ENCODE measurements at regions not wholly inside any gene's neighbourhood (a gene's known extent, or its start where the extent isn't known, plus 50 kb on each side); places are given as distances from the start of the nearest gene placed in this dataset.

DNA sequence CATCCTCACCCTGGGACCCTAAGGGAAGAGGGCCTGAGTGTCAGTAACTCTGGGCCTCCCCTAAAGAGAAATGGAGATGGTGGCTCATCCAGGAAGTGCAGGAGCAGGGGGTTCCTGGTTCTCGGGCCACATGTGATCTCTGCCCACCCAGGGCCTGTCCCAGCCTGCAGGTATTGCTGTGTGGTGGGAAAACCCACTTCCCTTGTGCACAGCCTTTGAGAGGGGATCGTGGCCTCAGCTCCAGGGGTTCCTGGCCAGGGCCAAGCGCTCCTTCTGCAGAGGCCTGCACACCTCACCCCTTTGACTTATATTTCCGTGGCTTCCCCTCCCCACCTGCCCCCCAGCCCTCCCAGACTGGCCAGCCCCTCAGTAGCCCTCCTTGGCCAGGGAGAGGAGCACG lies 213.5 kb downstream of the OR4C45 start:
- POLR2A ChIA-PET, result no interaction called here
- peaks cover 36% of the 10 kb centered on the region for H3K9me3 Mint-ChIP-seq

DNA sequence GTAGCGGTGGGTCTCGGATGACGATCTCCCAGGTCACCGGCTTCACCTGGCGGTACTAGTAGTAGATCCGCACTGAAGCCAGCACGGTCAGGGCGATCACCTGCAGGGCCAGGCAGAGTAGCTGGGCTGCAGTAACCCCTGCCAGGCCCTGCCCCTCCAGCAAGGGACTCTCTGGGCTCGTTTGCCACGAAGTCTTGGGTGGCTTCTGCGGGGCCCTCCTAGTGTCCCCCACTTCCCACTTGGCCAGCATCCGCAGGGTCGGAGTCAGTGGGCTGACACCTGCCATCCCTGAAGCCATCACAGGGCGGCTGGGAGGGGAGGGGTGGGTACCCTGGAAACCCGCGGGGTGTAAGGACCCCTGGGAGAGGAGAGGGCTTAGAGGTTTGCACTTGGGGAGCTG lies 214.0 kb downstream of the OR4C45 start:
- ATAC-seq, result no peak
- CTCF ChIA-PET, result no interaction called here

More for the DNA sequence above, 213.5 kb downstream of the OR4C45 start:
- H3K36me3 Mint-ChIP-seq, result peaks cover 36% of the 10 kb centered on the region
- CTCF ChIA-PET, result no interaction called here
- TF ChIP-seq GRHL2 (CRISPR knock-in tag; IDR thresholded peaks at IDR 0.05; ENCODE audit: insufficient replicate concordance, severe bottlenecking), result no peak
- no peak for TF ChIP-seq E2F4 (CRISPR knock-in tag; IDR thresholded peaks at IDR 0.05; ENCODE audit: borderline replicate concordance, low read depth)
- no peak for TF ChIP-seq ZNF671 (CRISPR knock-in tag; IDR thresholded peaks at IDR 0.05)
- no peak for TF ChIP-seq NFYB (CRISPR knock-in tag; conservative IDR thresholded peaks at IDR 0.05; ENCODE audit: low read depth)
- TF ChIP-seq ZNF317 (CRISPR knock-in tag; IDR thresholded peaks at IDR 0.05; ENCODE audit: borderline replicate concordance, low read depth), result no peak
- no peak for TF ChIP-seq ZNF219 (CRISPR knock-in tag; IDR thresholded peaks at IDR 0.05; ENCODE audit: borderline replicate concordance)
- TF ChIP-seq NFE2L1 (CRISPR knock-in tag; IDR thresholded peaks at IDR 0.05), result no peak
- no peak for TF ChIP-seq NR3C1 (CRISPR knock-in tag; conservative IDR thresholded peaks at IDR 0.05; ENCODE audit: low read depth)
- no peaks in the 10 kb centered on the region for H3K4me1 Mint-ChIP-seq
- peaks cover 11% of the 10 kb centered on the region for H3K27me3 Mint-ChIP-seq (ENCODE audit: low read depth)
- no peak overlapping the region for H3K4me3 Mint-ChIP-seq
- H3K27ac Mint-ChIP-seq, result no peak overlapping the region
- ATAC-seq (no peak), DNase-seq (ENCODE audit: low spot score) (no peak)

GRCh38 chr11:50247309-50247874 lies 214.7 kb downstream of the OR4C45 start:
- ChIA-PET POLR2A (no interaction called here), CTCF (no interaction called here)
- Mint-ChIP-seq H3K4me1 (no peaks in the 10 kb centered on the region), H3K9me3 (peaks cover 38% of the 10 kb centered on the region), H3K36me3 (peaks cover 39% of the 10 kb centered on the region), H3K4me3 (no peak overlapping the region), H3K27me3 (ENCODE audit: low read depth) (peaks cover 11% of the 10 kb centered on the region), H3K27ac (no peak overlapping the region)
- ATAC-seq (no peak), DNase-seq (ENCODE audit: low spot score) (no peak)
- TF ChIP-seq SMAD3 (CRISPR knock-in tag; IDR thresholded peaks at IDR 0.05; ENCODE audit: borderline replicate concordance) (no peak), EMX1 (CRISPR knock-in tag; IDR thresholded peaks at IDR 0.05) (no peak), TEAD4 (CRISPR knock-in tag; IDR thresholded peaks at IDR 0.05) (no peak)

More for the DNA sequence above, 214.0 kb downstream of the OR4C45 start:
- POLR2A ChIA-PET, result no interaction called here
- Mint-ChIP-seq H3K36me3 (peaks cover 40% of the 10 kb centered on the region), H3K4me1 (no peaks in the 10 kb centered on the region), H3K27me3 (ENCODE audit: low read depth) (peaks cover 11% of the 10 kb centered on the region), H3K9me3 (peaks cover 39% of the 10 kb centered on the region), H3K27ac (no peak overlapping the region), H3K4me3 (no peak overlapping the region)
- TF ChIP-seq, protein P1, sequence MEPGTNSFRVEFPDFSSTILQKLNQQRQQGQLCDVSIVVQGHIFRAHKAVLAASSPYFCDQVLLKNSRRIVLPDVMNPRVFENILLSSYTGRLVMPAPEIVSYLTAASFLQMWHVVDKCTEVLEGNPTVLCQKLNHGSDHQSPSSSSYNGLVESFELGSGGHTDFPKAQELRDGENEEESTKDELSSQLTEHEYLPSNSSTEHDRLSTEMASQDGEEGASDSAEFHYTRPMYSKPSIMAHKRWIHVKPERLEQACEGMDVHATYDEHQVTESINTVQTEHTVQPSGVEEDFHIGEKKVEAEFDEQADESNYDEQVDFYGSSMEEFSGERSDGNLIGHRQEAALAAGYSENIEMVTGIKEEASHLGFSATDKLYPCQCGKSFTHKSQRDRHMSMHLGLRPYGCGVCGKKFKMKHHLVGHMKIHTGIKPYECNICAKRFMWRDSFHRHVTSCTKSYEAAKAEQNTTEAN (CRISPR knock-in tag; IDR thresholded peaks at IDR 0.05), result no peak
- TF ChIP-seq ZNF671 (CRISPR knock-in tag; IDR thresholded peaks at IDR 0.05) (no peak), NR2C2 (CRISPR knock-in tag; IDR thresholded peaks at IDR 0.05) (no peak), NFATC4 (CRISPR knock-in tag; IDR thresholded peaks at IDR 0.05) (no peak), TCF7 (CRISPR knock-in tag; IDR thresholded peaks at IDR 0.05; ENCODE audit: low read depth) (no peak), FOXJ3 (CRISPR knock-in tag; IDR thresholded peaks at IDR 0.05; ENCODE audit: borderline replicate concordance) (no peak)
- no peak for DNase-seq (ENCODE audit: low spot score)

DNA sequence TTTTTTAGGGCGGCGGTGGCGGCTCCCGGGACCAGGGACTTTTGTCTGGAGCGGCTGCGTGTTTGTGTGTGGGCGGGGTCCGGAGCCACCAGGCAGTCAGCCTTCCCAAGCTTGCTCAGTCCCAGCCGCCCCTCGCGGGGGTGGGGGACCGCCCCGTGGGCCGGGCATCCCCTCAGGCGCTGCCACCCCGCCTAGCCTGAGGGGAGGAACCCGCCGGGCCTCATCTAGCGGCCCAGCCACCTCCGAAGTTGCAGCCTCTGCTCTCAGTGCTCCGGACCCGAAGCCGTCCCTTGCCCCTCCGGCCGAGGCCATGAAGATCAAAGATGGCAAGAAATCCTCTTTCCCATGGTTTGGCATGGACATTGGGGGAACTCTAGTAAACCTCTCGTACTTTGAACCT lies 235.2 kb downstream of the OR4C45 start:
- no peak overlapping the region for H3K27ac Mint-ChIP-seq
- H3K36me3 Mint-ChIP-seq, result peaks cover 68% of the 10 kb centered on the region
- no peaks in the 10 kb centered on the region for H3K4me1 Mint-ChIP-seq
- CTCF ChIA-PET, result no interaction called here
- H3K4me3 Mint-ChIP-seq, result no peak overlapping the region
- peaks cover 17% of the 10 kb centered on the region for H3K27me3 Mint-ChIP-seq (ENCODE audit: low read depth)
- DNase-seq (ENCODE audit: low spot score) (no peak), ATAC-seq (no peak)
- POLR2A ChIA-PET, result no interaction called here
- peaks cover 69% of the 10 kb centered on the region for H3K9me3 Mint-ChIP-seq
- TF ChIP-seq, protein P2, sequence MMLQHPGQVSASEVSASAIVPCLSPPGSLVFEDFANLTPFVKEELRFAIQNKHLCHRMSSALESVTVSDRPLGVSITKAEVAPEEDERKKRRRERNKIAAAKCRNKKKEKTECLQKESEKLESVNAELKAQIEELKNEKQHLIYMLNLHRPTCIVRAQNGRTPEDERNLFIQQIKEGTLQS (CRISPR knock-in tag; conservative IDR thresholded peaks at IDR 0.05), result no peak
- TF ChIP-seq TEAD1 (CRISPR knock-in tag; IDR thresholded peaks at IDR 0.05), result no peak
- TF ChIP-seq, protein P3, sequence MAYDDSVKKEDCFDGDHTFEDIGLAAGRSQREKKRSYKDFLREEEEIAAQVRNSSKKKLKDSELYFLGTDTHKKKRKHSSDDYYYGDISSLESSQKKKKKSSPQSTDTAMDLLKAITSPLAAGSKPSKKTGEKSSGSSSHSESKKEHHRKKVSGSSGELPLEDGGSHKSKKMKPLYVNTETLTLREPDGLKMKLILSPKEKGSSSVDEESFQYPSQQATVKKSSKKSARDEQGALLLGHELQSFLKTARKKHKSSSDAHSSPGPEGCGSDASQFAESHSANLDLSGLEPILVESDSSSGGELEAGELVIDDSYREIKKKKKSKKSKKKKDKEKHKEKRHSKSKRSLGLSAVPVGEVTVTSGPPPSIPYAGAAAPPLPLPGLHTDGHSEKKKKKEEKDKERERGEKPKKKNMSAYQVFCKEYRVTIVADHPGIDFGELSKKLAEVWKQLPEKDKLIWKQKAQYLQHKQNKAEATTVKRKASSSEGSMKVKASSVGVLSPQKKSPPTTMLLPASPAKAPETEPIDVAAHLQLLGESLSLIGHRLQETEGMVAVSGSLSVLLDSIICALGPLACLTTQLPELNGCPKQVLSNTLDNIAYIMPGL (CRISPR knock-in tag; IDR thresholded peaks at IDR 0.05), result no peak
- TF ChIP-seq SOX15 (CRISPR knock-in tag; IDR thresholded peaks at IDR 0.05), result no peak
- no peak for TF ChIP-seq ZNF416 (CRISPR knock-in tag; IDR thresholded peaks at IDR 0.05)
- TF ChIP-seq, protein P4, sequence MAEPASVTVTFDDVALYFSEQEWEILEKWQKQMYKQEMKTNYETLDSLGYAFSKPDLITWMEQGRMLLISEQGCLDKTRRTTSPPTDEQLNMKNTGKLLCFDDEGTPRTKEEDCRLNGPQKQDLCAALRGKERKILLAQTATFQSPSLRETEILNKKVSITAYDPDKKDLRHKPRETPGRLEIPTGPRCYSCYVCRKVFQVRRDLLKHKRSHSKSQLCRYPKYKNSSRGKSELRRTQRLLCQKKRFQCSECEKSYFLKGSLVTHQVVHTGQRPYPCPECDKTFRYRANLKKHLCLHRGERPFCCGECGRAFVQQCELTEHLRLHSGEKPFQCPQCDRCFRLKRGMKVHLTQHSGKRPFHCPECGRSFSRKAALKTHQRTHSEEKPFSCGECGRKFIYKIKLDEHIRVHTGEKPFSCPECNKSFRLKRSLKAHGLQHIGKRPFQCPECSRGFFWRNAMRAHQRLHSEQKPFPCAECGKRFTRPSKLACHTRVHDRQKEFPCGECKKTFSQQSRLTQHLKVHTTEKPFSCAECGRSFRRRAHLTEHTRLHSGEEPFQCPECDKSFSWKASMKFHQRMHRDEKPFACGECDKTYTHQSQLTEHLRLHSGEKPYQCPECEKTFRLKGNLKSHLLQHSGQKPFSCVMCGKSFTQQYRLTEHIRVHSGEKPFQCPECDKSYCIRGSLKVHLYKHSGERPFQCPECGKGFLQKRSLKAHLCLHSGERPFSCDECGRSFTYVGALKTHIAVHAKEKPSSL (CRISPR knock-in tag; conservative IDR thresholded peaks at IDR 0.05), result no peak
